ENCODE measurements at regions not wholly inside any gene's neighbourhood (a gene's known extent, or its start where the extent isn't known, plus 50 kb on each side); places are given as distances from the start of the nearest gene placed in this dataset.
"Not testable (repeated sequence)": the region's sequence is repeated elsewhere in the genome, so short reads cannot be mapped to it uniquely, and the experiment has no call there.

- no peak for DNase-seq (ENCODE audit: low read depth in 3 of 3)
These were observed 168.6 kb downstream of the TMEM121 start for GRCh38 chr14:105694961-105695360.

- DNase-seq (ENCODE audit: low read depth in 3 of 3) = not testable (repeated sequence)
These were observed 170.0 kb downstream of the TMEM121 start for GRCh38 chr14:105696388-105696787.

- DNase-seq (ENCODE audit: low read depth in 3 of 3) = not testable (repeated sequence)
These were observed 171.0 kb downstream of the TMEM121 start for GRCh38 chr14:105697414-105697813.

GRCh38 chr14:105697955-105698354 lies 171.6 kb downstream of the TMEM121 start:
- not testable (repeated sequence) for DNase-seq (ENCODE audit: low read depth in 3 of 3)

GRCh38 chr14:105698940-105699556 lies 172.7 kb downstream of the TMEM121 start:
- not testable (repeated sequence) for DNase-seq (ENCODE audit: low read depth in 3 of 3)

- not testable (repeated sequence) for DNase-seq (ENCODE audit: low read depth in 3 of 3)
These were observed 173.3 kb downstream of the TMEM121 start for GRCh38 chr14:105699706-105700105.

GRCh38 chr14:105700146-105700545 lies 173.8 kb downstream of the TMEM121 start:
- not testable (repeated sequence) for DNase-seq (ENCODE audit: low read depth in 3 of 3)

GRCh38 chr14:105700622-105701288 lies 174.4 kb downstream of the TMEM121 start:
- no peak for DNase-seq (ENCODE audit: low read depth in 3 of 3)

- no peak for DNase-seq (ENCODE audit: low read depth in 3 of 3)
These were observed 175.3 kb downstream of the TMEM121 start for GRCh38 chr14:105701456-105702274.

- no peak for DNase-seq (ENCODE audit: low read depth in 3 of 3)
These were observed 176.0 kb downstream of the TMEM121 start for GRCh38 chr14:105702275-105702817.

GRCh38 chr14:105703044-105703665 lies 176.8 kb downstream of the TMEM121 start:
- not testable (repeated sequence) for DNase-seq (ENCODE audit: low read depth in 3 of 3)

- DNase-seq (ENCODE audit: low read depth in 3 of 3) = not testable (repeated sequence)
These were observed 177.7 kb downstream of the TMEM121 start for GRCh38 chr14:105704091-105704490.

GRCh38 chr14:105704492-105704891 lies 178.1 kb downstream of the TMEM121 start:
- DNase-seq (ENCODE audit: low read depth in 3 of 3) = not testable (repeated sequence)

- DNase-seq (ENCODE audit: low read depth in 3 of 3) = not testable (repeated sequence)
These were observed 179.1 kb downstream of the TMEM121 start for GRCh38 chr14:105705512-105705861.

GRCh38 chr14:105705862-105706700 lies 179.7 kb downstream of the TMEM121 start:
- not testable (repeated sequence) for DNase-seq (ENCODE audit: low read depth in 3 of 3)

GRCh38 chr14:105706701-105707019 lies 180.3 kb downstream of the TMEM121 start:
- not testable (repeated sequence) for DNase-seq (ENCODE audit: low read depth in 3 of 3)

- not testable (repeated sequence) for DNase-seq (ENCODE audit: low read depth in 3 of 3)
These were observed 180.7 kb downstream of the TMEM121 start for GRCh38 chr14:105707099-105707498.

GRCh38 chr14:105707723-105708151 lies 181.4 kb downstream of the TMEM121 start:
- DNase-seq (ENCODE audit: low read depth in 3 of 3) = not testable (repeated sequence)

- not testable (repeated sequence) for DNase-seq (ENCODE audit: low read depth in 3 of 3)
These were observed 182.1 kb downstream of the TMEM121 start for GRCh38 chr14:105708251-105709134.
